HG02763 (cell line): ENCODE measurements at regions not wholly inside any gene's neighbourhood (a gene's known extent, or its start where the extent isn't known, plus 50 kb on each side); places are given as distances from the start of the nearest gene placed in this dataset.

ENCODE experiments used
- ATAC-seq: cut with Tn5 transposase; IDR thresholded peaks from one replicate; pipeline ENCODE4 v1.9.1; 2021; ENCODE audit warnings: mild to moderate bottlenecking, moderate library complexity; ENCODE audit not compliant: unreplicated experiment

DNA sequence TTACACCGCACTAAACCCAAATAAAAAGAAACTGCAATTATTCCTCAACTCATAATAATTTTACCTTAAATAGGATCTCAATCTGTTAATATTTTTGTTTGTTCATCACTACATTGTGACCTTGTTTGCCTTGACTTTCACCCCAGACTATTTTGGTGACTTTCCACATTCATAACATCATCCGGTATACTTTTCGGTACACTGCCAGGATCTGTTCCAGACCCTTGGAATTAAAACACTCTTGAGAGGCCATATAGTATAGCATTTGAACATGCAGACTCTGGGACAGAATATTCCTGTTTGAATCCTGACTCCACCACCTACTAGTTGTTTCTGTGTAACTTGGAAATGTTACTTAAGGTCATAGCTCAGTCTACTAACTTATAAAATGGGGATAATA, 577.4 kb downstream of the METTL4 start:
- no peak for ATAC-seq

DNA sequence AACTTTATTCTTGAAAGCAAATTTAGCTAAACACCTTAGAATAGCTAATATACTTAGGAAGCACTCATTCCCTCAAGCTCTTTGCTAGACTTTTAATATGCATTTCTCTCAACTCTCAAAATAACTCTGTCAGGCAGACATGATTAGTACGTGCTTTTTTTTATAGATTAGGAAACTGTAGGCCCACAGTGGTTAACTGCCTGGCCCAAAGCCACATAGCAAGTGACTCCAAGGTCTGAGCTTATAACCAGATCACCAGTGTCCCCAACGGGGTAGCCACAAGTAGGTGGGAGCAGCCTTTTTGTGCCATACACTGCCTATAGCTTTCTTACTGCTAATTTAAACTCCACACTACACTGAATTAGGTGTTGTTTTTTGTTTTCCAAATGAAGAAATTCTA, 576.8 kb downstream of the METTL4 start:
- ATAC-seq = no peak

DNA sequence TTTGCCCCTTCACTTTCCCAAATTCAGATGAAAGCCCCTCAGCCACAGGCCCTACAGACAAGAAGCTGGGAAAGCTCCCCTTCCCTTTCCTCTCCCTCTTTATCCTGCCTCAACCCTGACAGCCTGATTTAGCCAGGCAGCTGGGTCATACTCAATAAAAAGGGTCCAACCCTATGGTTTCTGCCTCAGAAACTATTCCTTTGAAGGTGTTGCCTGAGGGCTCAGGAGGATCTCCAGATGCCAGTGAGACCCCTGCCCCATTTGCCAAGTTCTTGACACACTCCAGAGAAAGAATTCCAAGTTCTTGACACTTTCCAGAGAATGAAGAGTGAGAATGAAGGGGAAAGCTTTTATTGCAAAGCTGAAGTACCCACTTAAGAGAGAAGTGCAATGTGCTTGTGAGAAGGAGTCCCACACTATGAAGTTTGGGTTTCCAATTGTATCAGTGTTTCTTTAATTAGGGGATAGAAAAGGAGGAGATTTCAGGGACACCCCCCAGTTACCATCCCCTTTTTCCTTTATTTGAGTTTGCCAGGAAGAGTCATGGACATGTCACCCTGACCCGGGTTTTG, 576.2 kb downstream of the METTL4 start:
- no peak for ATAC-seq

DNA sequence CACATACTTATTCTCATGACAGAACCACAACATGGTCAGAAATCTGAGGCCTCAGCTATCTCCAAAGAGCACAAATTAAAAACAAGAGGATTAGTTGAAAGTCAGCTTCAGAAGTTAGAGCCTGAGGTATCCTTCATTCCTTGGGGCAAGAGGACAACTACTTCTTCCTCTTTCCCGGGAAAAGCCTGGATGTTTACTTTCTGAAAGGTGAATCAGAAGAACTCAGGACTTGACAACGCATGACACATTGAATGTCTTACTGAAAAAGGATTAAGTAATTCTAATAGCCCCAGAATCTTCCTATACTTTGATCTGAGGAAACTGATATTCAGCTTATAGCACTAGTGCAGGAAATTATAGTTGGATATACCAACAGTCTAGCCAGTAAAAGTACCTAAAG, 573.2 kb downstream of the METTL4 start:
- no peak for ATAC-seq

DNA sequence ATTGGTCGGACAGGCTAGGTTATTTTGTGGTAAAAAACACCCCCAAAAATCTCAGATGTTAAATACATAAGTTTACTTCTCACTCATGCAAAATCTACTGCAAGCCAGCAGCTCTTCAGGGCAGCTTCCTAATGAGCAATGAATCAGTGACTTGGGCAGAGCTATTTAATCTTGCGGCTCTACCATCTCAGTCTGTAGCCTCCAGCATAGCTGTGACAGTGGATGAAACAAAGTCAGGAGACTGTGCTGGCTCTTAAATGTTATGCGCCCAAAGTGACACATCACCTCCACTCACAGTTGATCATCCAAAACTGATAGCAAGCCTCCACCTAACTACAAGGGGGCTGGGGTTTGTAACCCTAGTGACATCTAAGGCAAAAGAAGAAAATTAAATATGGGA, 571.9 kb downstream of the METTL4 start:
- no peak for ATAC-seq

DNA sequence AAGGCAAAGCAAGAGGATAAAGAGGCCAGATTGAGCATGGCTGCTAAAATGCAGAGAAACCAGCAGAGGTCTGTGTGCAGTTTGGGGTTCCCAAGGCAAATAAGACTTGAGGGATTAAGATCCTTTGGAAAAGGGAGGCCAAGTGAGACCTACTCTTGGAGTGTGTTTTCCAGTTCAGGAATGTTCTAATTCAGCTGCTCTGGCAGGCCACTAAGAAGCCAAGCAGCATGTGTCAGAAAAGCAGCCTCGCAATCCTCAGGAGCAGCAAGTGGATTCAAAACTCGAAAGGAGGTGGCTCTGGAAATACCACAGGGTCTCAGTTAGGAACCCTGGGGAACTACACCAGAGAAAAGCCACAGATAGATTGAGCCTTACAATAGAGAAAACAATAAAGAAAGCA, 569.2 kb downstream of the METTL4 start:
- no peak for ATAC-seq

DNA sequence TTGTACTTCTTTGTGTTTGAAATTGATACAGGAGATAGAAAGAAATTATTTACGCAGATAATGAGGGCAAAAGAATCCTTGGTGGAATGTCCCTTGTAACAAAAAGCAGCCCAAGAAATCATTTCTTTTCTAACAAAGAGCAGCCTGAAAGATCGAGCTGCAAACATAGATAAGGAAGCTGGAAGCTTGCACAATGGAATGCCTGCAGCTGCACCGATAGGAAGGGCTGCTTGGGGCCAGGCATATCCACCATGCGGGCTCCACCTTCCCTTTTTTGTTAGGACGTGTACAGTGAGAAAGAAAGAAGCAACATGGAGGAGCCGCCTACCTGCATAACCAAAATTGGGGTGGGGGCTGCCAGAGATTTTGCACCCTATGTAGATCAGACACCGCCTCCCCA, 568.7 kb downstream of the METTL4 start:
- no peak for ATAC-seq

DNA sequence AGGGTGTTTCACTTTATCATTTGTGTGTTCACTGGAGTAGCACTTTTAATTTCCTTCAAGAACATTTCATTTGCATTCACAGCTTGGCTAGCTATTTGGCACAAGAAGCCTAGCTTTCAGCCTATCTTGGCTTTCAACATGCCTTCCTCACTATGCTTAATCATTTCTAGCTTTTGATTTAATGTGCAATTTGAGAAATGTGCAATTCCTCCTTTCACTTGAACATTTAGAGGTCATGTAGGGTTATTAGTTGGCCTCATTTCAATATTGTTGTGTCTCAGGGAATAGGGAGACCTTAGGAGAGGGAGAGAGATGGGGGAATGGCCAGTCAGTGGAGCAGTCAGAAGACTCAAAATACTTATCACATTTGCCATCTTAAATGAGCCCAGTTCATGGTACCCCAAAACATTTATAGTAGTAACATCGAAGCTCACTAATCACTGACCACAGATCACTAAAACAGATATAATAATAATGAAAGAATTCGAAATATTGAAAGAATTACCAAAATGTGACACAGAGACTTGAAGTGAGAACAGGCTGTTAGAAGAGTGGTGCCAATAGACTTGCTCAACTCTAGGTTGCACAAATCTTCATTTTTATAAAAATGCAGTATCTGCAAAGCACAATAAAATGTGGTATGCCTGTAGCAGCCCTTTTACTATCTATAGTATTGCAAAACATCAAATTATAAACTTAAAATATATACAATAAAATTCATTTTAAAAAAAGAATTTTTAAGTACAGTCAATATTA, 561.2 kb downstream of the METTL4 start:
- ATAC-seq = no peak

DNA sequence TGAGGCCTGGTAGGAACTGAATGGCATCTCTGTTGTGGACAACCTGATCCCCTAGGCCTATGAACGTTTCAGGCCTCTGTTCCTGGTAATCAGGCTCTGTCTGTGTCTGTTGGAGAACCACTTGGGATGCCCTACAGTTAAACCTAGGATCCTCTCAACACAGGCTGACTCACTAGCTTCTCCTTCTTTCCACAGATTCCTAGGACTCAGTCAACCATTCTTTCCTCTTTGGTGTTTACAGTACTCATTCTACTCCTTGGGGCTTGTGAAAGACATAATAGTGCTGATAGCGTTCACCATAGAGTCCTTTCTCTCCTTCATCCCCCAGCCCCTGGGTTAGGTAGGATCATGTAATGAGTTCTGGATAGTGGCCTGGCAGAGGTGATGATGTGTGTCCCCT, 544.3 kb downstream of the METTL4 start:
- ATAC-seq = no peak

DNA sequence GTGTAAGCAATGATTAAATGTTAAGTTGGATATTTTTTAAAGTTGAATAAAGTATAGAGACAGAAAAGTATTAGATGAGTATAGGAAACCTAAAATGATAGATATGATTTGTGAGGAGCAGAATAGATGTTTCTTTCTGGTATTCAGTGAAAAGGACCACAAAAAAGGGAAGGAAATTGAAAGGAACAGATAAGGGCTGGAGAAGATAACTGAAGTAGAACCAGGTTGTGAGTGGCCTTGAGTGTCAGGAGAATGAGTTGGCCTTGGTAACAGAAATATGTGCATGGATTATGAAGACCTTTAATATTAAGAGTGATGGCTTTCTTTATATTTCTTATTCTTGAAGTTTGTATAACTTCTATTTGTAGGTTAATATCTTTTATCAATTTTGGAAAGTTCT, 543.5 kb downstream of the METTL4 start:
- ATAC-seq = no peak

DNA sequence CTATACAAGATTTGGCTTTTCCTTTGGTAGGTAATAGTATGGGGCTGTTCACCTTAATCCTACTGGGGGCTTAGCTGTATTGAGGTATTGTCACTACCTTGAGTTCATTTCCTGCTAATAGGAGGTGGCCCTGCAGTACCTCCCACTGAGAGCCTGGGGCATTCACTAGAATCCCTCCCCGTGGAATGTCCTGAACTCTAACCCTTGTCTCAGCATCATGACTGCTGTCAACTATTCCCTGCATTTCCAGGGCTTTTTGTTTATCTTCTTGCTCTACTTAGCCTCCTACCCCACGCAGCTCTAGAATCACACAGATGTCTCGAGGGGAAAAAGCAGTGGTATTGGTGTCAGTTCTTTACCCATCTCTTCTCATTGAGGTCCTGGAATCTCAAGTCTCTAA, 542.3 kb downstream of the METTL4 start:
- no peak for ATAC-seq

DNA sequence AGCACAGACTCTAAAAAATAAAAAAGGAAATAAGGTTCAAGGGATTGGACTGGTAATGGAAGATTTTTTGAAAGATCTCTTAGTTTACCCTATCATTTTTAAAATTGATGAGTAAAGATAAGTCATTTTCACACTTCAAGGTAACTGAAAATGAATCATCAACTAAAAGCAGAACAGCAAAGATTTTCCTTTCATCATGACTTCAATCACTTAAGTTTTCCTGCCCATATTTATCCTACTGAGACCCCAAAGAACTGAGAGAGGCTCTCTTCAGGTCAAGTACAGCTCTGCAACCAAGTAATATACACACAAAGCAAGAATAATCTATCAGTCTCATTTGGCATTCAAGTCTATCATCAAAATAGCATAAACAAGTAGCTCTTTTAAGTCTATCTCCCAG, 540.7 kb downstream of the METTL4 start:
- no peak for ATAC-seq

DNA sequence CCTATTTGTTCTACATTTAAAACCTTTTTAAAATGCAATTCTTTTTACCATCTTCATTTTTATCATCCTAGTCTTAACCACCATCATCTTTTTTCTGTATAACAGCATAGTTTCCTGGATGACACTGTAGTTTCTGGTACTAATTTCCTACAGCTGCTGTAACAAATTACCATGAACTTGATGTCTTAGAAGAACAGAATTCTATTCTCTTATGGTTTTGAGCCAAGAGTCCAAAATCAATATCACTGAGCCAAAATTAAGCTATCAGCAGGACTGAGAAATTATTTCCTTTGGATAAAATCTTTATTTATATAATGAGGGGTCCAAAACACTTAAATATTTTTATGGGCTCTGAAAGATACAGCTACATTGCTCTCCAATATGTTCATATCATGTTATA, 539.3 kb downstream of the METTL4 start:
- no peak for ATAC-seq

DNA sequence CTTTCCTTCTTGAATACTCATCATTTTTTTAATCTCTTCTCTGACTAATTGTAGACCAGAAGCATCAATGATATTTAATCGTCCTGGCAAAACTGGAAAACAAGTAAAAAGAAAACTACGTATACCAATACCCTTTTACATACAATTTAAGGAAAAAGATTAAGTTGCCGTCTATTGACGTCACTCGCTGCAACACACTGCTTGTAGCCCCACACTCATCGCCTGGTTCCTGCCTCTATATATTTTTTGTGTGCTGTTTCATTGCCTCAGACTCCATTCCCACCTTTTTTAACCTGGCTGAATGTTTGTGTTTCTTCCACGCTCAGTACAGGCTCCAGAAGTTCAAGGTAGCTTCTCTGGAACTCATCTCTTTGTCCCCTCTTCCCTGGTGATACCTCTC, 536.2 kb downstream of the METTL4 start:
- ATAC-seq = no peak

DNA sequence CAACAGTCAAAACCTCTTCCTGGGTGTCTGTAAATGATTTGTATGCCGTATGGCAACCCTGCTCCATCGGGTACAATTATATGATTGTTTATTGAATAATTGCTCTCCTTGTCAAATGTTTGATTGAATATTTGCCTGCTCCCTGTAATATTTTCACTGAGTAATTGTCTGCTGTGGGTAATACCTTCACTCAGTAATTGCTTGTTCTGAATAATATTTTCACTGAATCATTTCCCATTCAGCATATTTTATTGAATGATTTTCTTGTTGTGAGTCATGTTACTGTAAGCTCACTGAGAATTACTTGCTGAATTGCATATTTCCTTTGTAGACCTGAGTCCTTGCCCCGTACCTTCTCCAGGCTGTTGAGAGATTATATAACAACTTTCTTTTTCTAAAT, 535.2 kb downstream of the METTL4 start:
- ATAC-seq = no peak

DNA sequence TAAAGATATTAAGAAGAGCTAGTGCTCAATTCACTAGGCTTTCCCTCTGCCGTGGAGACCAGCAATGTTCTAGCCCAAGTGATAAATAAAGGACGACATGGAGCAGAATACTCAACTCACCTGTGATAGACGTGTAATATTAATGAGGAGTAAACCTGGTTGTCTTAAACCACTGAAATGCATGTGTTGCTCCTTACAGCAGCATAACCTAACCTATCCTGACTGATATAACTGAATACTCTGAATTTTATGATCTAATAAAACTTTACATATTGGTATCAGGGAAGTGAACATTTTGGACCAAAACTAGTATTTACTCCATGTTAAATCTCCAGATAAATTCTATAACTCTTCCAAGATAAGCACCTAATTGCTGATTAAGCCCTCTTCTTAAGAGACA, 531.0 kb downstream of the METTL4 start:
- ATAC-seq = no peak

DNA sequence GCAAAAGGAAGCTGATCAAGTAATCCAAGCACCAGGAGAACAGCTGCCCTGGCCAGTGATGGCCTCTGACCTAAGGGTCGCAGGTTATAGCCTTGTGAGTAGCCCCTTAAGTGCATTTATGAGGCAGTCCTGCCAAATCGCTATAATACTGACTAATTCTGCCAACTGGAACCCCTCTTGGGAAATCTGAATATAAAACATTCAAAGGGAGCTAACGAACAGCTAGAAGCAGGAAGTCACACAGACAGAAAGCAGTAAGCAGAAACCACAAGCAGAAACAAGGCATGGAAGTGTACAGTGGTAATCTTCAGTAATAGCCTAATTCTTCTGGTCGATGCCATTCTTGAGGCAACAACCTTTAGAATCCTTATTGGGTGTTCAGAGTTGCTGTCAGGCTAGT, 521.3 kb downstream of the METTL4 start:
- no peak for ATAC-seq

DNA sequence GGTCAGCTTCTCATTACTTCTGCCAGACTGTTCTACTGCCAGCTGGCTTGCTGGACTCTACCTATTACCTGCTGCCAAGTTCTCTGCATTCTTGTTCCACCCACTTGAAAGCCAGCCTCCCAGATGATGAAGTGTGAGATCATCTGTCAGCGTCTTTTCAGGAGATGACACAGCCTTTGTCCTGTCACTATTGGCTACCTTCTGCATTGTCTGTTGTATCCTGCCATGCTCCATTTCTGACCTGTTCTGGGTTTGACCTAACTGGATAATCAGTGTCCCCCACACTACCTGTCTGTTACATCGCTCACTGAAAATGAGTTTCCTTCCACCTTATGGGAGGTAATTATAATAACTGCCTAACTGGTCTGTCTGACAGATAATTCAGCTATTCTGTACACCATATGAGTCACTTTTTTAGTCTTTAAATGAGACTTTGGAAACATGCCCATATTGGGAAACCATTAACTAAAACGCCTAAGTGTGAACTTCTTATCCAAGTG, 520.6 kb downstream of the METTL4 start:
- no peak for ATAC-seq

DNA sequence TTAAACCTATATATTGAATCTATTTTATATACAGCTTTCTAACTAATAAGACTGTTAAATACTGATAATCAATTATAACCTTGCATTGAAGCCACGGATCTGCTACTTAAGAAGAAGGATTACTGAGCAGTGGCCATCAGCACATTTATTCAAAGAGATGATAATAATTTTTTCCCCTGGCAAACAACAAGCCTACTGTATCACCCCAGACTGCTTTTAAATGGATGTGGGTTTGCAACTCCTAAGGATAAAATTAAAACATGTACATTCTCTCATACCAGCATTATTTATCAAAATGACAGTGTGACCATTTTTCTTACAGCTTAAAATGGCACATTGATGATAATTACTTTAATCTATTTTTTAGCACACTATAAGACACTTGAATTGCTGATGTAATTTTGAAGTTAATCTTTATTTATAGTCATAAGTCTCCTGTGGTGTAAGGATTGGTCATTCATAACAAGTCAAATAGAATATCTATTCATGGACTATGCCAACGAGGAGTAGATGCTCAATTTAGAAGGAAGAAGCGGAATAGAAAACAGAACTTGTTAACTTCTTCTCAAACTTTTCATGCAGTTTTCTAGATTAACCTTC, 517.7 kb downstream of the METTL4 start:
- no peak for ATAC-seq

DNA sequence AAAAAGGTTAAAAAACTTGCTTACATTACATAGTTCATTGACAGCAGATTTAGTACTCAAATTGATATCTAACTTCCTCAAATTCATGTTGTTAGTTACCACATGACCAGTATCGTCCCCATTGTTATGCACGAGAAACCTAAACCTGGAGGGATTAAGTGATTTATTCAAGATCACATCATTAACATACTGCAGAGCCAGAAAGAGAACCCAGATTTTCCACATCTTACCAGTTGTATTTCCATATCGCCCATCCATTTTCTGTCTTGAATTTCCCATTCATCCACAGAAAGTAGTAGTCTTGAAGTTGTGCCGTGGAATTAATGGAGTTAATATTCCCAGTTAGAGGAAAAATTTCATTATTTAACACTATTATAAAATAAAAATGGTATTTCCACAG, 512.0 kb downstream of the METTL4 start:
- ATAC-seq = no peak

DNA sequence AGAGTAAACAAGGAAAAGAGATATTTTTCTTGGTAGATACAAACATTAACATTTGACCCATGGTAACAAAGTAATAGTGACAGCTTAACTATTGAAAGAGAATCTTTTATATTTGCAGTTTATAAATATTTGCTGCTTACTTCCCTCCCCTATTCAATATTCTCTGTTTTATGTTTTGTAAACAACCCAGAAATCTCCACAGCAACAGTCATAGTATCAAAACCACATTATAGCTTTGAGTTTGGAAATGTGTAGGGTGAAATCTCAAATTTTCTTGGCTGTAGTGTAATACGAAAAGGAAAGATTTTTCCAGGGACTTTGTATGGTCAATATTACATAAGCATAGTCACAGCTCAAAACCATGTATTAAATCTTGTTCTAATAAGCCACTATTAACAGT, 511.2 kb downstream of the METTL4 start:
- ATAC-seq = no peak

DNA sequence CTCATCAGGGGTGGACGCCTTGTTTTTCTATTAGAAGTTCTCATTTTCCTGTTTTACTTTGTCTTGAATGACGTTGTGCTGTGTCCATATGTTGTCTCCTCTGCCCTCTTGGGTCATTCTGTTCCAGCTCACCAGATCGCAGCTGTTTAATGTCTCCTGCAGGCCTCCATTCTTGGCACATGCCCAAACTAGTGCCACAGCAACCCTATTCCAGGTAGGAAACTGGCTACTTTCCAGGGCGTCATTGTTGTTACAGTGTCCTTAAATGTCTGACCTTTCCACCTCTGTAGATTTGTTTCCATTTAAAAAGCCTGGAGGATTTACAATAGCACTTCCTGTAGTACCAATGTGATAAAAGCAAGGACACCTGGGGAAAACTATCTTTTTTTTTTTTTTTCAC, 500.7 kb downstream of the METTL4 start:
- ATAC-seq = no peak
